ENCODE measurements at regions not wholly inside any gene's neighbourhood (a gene's known extent, or its start where the extent isn't known, plus 50 kb on each side); places are given as distances from the start of the nearest gene placed in this dataset.
A peak's percentile ranks its signal among the peaks of the same experiment; 100 is the strongest.

- TF ChIP-seq NR2C1 (IDR thresholded peaks at IDR 0.05) (peak; percentile 74), BCL11A (IDR thresholded peaks at IDR 0.05; ENCODE audit: low read depth, low read length) (no peak), MTA2 (IDR thresholded peaks at IDR 0.05; ENCODE audit: low read depth) (peak; percentile 72), BHLHE40 (IDR thresholded peaks at IDR 0.05; ENCODE audit: borderline replicate concordance in 1 of 2, low read depth in 2 of 2, low read length in 1 of 2) (no peak), ATF7 (IDR thresholded peaks at IDR 0.05; ENCODE audit: low read depth) (peak; percentile 78), RELB (IDR thresholded peaks at IDR 0.05; ENCODE audit: low read depth) (peak; percentile 94), IKZF1 (conservative IDR thresholded peaks at IDR 0.05) (peak; percentile 49; the same call in 1 of the 2 replicates), FOXK2 (IDR thresholded peaks at IDR 0.05) (no peak), RAD51 (IDR thresholded peaks at IDR 0.05) (peak; percentile 75), EP300 (IDR thresholded peaks at IDR 0.05; ENCODE audit: borderline replicate concordance in 1 of 2, control insufficient read depth in 1 of 2, low read depth in 2 of 2, low read length in 2 of 2) (peak; percentile 40 to 69; a peak in 2 of 4 replicates), FOXM1 (IDR thresholded peaks at IDR 0.05; ENCODE audit: low read depth, low read length) (0 out of 2 replicates have a peak, but pooled peaks have one; percentile 30), IKZF2 (IDR thresholded peaks at IDR 0.05) (peak; percentile 46 to 47; a peak in 2 of 4 replicates), GATAD2B (conservative IDR thresholded peaks at IDR 0.05; ENCODE audit: low read depth) (peak; percentile 66), POLR2AphosphoS5 (IDR thresholded peaks at IDR 0.05; ENCODE audit: low read length) (peak; percentile 58; the same call in 1 of the 2 replicates), NR2F1 (conservative IDR thresholded peaks at IDR 0.05) (peak; percentile 91), NRF1 (conservative IDR thresholded peaks at IDR 0.05; ENCODE audit: low read depth, low read length) (no peak), RAD21 (IDR thresholded peaks at IDR 0.05; ENCODE audit: insufficient read depth, low read depth, low read length) (no peak), ATF2 (IDR thresholded peaks at IDR 0.05; ENCODE audit: low read length) (peak; percentile 84), ESRRA (IDR thresholded peaks at IDR 0.05; ENCODE audit: low read length) (no peak), ATF3 (IDR thresholded peaks at IDR 0.05; ENCODE audit: borderline replicate concordance, extremely low read depth, low read depth, low read length) (no peak), MYB (IDR thresholded peaks at IDR 0.05; ENCODE audit: borderline replicate concordance, low read depth, low read length) (no peak)
- TF ChIP-seq, protein P1, sequence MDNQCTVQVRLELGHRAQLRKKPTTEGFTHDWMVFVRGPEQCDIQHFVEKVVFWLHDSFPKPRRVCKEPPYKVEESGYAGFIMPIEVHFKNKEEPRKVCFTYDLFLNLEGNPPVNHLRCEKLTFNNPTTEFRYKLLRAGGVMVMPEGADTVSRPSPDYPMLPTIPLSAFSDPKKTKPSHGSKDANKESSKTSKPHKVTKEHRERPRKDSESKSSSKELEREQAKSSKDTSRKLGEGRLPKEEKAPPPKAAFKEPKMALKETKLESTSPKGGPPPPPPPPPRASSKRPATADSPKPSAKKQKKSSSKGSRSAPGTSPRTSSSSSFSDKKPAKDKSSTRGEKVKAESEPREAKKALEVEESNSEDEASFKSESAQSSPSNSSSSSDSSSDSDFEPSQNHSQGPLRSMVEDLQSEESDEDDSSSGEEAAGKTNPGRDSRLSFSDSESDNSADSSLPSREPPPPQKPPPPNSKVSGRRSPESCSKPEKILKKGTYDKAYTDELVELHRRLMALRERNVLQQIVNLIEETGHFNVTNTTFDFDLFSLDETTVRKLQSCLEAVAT (IDR thresholded peaks at IDR 0.05) = peak; percentile 49; the same call in 1 of the 2 replicates
- TF ChIP-seq, protein P2, sequence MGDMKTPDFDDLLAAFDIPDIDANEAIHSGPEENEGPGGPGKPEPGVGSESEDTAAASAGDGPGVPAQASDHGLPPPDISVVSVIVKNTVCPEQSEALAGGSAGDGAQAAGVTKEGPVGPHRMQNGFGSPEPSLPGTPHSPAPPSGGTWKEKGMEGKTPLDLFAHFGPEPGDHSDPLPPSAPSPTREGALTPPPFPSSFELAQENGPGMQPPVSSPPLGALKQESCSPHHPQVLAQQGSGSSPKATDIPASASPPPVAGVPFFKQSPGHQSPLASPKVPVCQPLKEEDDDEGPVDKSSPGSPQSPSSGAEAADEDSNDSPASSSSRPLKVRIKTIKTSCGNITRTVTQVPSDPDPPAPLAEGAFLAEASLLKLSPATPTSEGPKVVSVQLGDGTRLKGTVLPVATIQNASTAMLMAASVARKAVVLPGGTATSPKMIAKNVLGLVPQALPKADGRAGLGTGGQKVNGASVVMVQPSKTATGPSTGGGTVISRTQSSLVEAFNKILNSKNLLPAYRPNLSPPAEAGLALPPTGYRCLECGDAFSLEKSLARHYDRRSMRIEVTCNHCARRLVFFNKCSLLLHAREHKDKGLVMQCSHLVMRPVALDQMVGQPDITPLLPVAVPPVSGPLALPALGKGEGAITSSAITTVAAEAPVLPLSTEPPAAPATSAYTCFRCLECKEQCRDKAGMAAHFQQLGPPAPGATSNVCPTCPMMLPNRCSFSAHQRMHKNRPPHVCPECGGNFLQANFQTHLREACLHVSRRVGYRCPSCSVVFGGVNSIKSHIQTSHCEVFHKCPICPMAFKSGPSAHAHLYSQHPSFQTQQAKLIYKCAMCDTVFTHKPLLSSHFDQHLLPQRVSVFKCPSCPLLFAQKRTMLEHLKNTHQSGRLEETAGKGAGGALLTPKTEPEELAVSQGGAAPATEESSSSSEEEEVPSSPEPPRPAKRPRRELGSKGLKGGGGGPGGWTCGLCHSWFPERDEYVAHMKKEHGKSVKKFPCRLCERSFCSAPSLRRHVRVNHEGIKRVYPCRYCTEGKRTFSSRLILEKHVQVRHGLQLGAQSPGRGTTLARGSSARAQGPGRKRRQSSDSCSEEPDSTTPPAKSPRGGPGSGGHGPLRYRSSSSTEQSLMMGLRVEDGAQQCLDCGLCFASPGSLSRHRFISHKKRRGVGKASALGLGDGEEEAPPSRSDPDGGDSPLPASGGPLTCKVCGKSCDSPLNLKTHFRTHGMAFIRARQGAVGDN (IDR thresholded peaks at IDR 0.05) = peak; percentile 92
Observed at GRCh38 chr5:158409507-158409906, 550.6 kb upstream of the CLINT1 start (continued).
